OCI-LY1 (cell line): ENCODE measurements at regions not wholly inside any gene's neighbourhood (a gene's known extent, or its start where the extent isn't known, plus 50 kb on each side); places are given as distances from the start of the nearest gene placed in this dataset.

Experiments used
- CTCF ChIP-seq: fragments of 200-600 bp; sonication (generic), shearing (Covaris generic); IDR thresholded peaks from 2 replicates; pipeline ENCODE4 v1.5.1; 2017; ENCODE audit warnings: mild to moderate bottlenecking, antibody characterized with exemption, low read length, moderate library complexity, mixed read lengths
- EZH2 ChIP-seq: fragments of 200-600 bp; sonication (generic), shearing (Covaris generic); IDR thresholded peaks from 2 replicates; pipeline ENCODE4 v1.8.0; 2017; ENCODE audit warnings: borderline replicate concordance, mixed run types, mild to moderate bottlenecking, antibody characterized with exemption, low read length, moderate library complexity, mixed read lengths

- TF ChIP-seq EZH2 (no peak), CTCF (no peak)
These were observed 482.0 kb downstream of the SETD4 start for GRCh38 chr21:35578347-35578782.
